ENCODE measurements at regions not wholly inside any gene's neighbourhood (a gene's known extent, or its start where the extent isn't known, plus 50 kb on each side); places are given as distances from the start of the nearest gene placed in this dataset.

GRCh38 chr20:7585126-7585679, 355.1 kb downstream of the HAO1 start:
- Mint-ChIP-seq H3K27me3 (no peaks in the 10 kb centered on the region), H3K27ac (no peak overlapping the region), H3K4me3 (no peak overlapping the region), H3K36me3 (no peaks in the 10 kb centered on the region), H3K4me1 (no peaks in the 10 kb centered on the region), H3K9me3 (peaks cover 3 to 9% (median 5%) of the 10 kb centered on the region in 5 donors)
- ChIA-PET CTCF (no interaction called here), POLR2A (no interaction called here)
- Histone ChIP-seq H3K4me1 (ENCODE audit: insufficient read depth, low read length) (no peaks in the 10 kb centered on the region), H3K27me3 (ENCODE audit: insufficient read depth, low read length, poor library complexity, severe bottlenecking) (no peaks in the 10 kb centered on the region), H3K9me3 (ENCODE audit: low read length) (no peaks in the 10 kb centered on the region), H3K27ac (ENCODE audit: low read depth, low read length) (no peak overlapping the region), H3K36me3 (ENCODE audit: insufficient read depth, low read length) (no peaks in the 10 kb centered on the region), H3K4me3 (ENCODE audit: low read length) (no peak overlapping the region)
- no peak for DNase-seq

GRCh38 chr20:7586481-7586880, 353.8 kb downstream of the HAO1 start:
- ChIA-PET CTCF (no interaction called here), POLR2A (no interaction called here)
- no peaks in the 10 kb centered on the region for H3K4me1 ChIP-seq (ENCODE audit: insufficient read depth, low read length)
- no peaks in the 10 kb centered on the region for H3K27me3 ChIP-seq (ENCODE audit: insufficient read depth, low read length, poor library complexity, severe bottlenecking)
- peaks cover 2 to 10% (median 4%) of the 10 kb centered on the region in 5 donors for H3K9me3 Mint-ChIP-seq
- H3K27me3 Mint-ChIP-seq: no peaks in the 10 kb centered on the region
- no peaks in the 10 kb centered on the region for H3K36me3 Mint-ChIP-seq
- no peak overlapping the region for H3K4me3 ChIP-seq (ENCODE audit: low read length)
- no peaks in the 10 kb centered on the region for H3K9me3 ChIP-seq (ENCODE audit: low read length)
- H3K4me1 Mint-ChIP-seq: no peaks in the 10 kb centered on the region
- H3K36me3 ChIP-seq (ENCODE audit: insufficient read depth, low read length): no peaks in the 10 kb centered on the region
- DNase-seq: no peak
- no peak overlapping the region for H3K27ac Mint-ChIP-seq
- H3K4me3 Mint-ChIP-seq: no peak overlapping the region
- no peak overlapping the region for H3K27ac ChIP-seq (ENCODE audit: low read depth, low read length)

GRCh38 chr20:7589164-7589563, 351.1 kb downstream of the HAO1 start:
- Histone ChIP-seq H3K9me3 (ENCODE audit: low read length) (no peaks in the 10 kb centered on the region), H3K4me3 (ENCODE audit: low read length) (no peak overlapping the region), H3K4me1 (ENCODE audit: insufficient read depth, low read length) (no peaks in the 10 kb centered on the region), H3K36me3 (ENCODE audit: insufficient read depth, low read length) (no peaks in the 10 kb centered on the region), H3K27me3 (ENCODE audit: insufficient read depth, low read length, poor library complexity, severe bottlenecking) (no peaks in the 10 kb centered on the region), H3K27ac (ENCODE audit: low read depth, low read length) (no peak overlapping the region)
- ChIA-PET POLR2A (no interaction called here), CTCF (no interaction called here)
- H3K9me3 Mint-ChIP-seq: peaks cover 2 to 14% (median 3%) of the 10 kb centered on the region in 5 donors
- H3K36me3 Mint-ChIP-seq: no peaks in the 10 kb centered on the region
- H3K4me1 Mint-ChIP-seq: no peaks in the 10 kb centered on the region
- H3K4me3 Mint-ChIP-seq: no peak overlapping the region
- no peaks in the 10 kb centered on the region for H3K27me3 Mint-ChIP-seq
- H3K27ac Mint-ChIP-seq: no peak overlapping the region
- DNase-seq: no peak

- H3K9me3 Mint-ChIP-seq: peaks cover 2 to 14% (median 8%) of the 10 kb centered on the region in 5 donors
- Histone ChIP-seq H3K4me1 (ENCODE audit: insufficient read depth, low read length) (no peaks in the 10 kb centered on the region), H3K27me3 (ENCODE audit: insufficient read depth, low read length, poor library complexity, severe bottlenecking) (no peaks in the 10 kb centered on the region), H3K9me3 (ENCODE audit: low read length) (no peaks in the 10 kb centered on the region), H3K27ac (ENCODE audit: low read depth, low read length) (no peak overlapping the region), H3K36me3 (ENCODE audit: insufficient read depth, low read length) (no peaks in the 10 kb centered on the region), H3K4me3 (ENCODE audit: low read length) (no peak overlapping the region)
- H3K4me1 Mint-ChIP-seq: no peaks in the 10 kb centered on the region
- no peak overlapping the region for H3K27ac Mint-ChIP-seq
- CTCF ChIA-PET: no interaction called here
- H3K27me3 Mint-ChIP-seq: no peaks in the 10 kb centered on the region
- H3K4me3 Mint-ChIP-seq: no peak overlapping the region
- no peaks in the 10 kb centered on the region for H3K36me3 Mint-ChIP-seq
- DNase-seq: no peak
- POLR2A ChIA-PET: no interaction called here
These were observed 343.7 kb downstream of the HAO1 start for GRCh38 chr20:7596541-7596940.

- CTCF ChIA-PET: no interaction called here
- H3K4me1 ChIP-seq (ENCODE audit: insufficient read depth, low read length): no peaks in the 10 kb centered on the region
- H3K36me3 Mint-ChIP-seq: no peaks in the 10 kb centered on the region
These were observed 338.8 kb downstream of the HAO1 start for GRCh38 chr20:7601431-7601830.

GRCh38 chr20:7606941-7607340, 333.3 kb downstream of the HAO1 start:
- Histone ChIP-seq H3K27ac (ENCODE audit: low read depth, low read length) (no peak overlapping the region), H3K36me3 (ENCODE audit: insufficient read depth, low read length) (no peaks in the 10 kb centered on the region), H3K9me3 (ENCODE audit: low read length) (no peaks in the 10 kb centered on the region), H3K27me3 (ENCODE audit: insufficient read depth, low read length, poor library complexity, severe bottlenecking) (no peaks in the 10 kb centered on the region), H3K4me1 (ENCODE audit: insufficient read depth, low read length) (no peaks in the 10 kb centered on the region), H3K4me3 (ENCODE audit: low read length) (no peak overlapping the region)
- Mint-ChIP-seq H3K27me3 (no peaks in the 10 kb centered on the region), H3K36me3 (no peaks in the 10 kb centered on the region), H3K4me3 (no peak overlapping the region), H3K27ac (no peak overlapping the region), H3K4me1 (no peaks in the 10 kb centered on the region), H3K9me3 (peaks cover 2 to 23% (median 4%) of the 10 kb centered on the region in 5 donors)
- DNase-seq: no peak
- POLR2A ChIA-PET: no interaction called here
- CTCF ChIA-PET: no interaction called here

More at GRCh38 chr20:7601431-7601830, 338.8 kb downstream of the HAO1 start:
- POLR2A ChIA-PET: no interaction called here
- Histone ChIP-seq H3K27ac (ENCODE audit: low read depth, low read length) (no peak overlapping the region), H3K9me3 (ENCODE audit: low read length) (no peaks in the 10 kb centered on the region), H3K4me3 (ENCODE audit: low read length) (no peak overlapping the region), H3K27me3 (ENCODE audit: insufficient read depth, low read length, poor library complexity, severe bottlenecking) (no peaks in the 10 kb centered on the region), H3K36me3 (ENCODE audit: insufficient read depth, low read length) (no peaks in the 10 kb centered on the region)
- no peak for DNase-seq
- Mint-ChIP-seq H3K4me1 (no peaks in the 10 kb centered on the region), H3K27me3 (no peaks in the 10 kb centered on the region), H3K4me3 (no peak overlapping the region), H3K27ac (no peak overlapping the region), H3K9me3 (peaks cover 2 to 19% (median 11%) of the 10 kb centered on the region in 5 donors)

GRCh38 chr20:7608250-7608649, 332.0 kb downstream of the HAO1 start:
- H3K36me3 Mint-ChIP-seq: no peaks in the 10 kb centered on the region
- H3K4me3 Mint-ChIP-seq: no peak overlapping the region
- peaks cover 2 to 23% (median 4%) of the 10 kb centered on the region in 5 donors for H3K9me3 Mint-ChIP-seq
- no peaks in the 10 kb centered on the region for H3K27me3 ChIP-seq (ENCODE audit: insufficient read depth, low read length, poor library complexity, severe bottlenecking)
- H3K27ac Mint-ChIP-seq: no peak overlapping the region
- no peaks in the 10 kb centered on the region for H3K9me3 ChIP-seq (ENCODE audit: low read length)
- no peaks in the 10 kb centered on the region for H3K4me1 ChIP-seq (ENCODE audit: insufficient read depth, low read length)
- H3K27ac ChIP-seq (ENCODE audit: low read depth, low read length): no peak overlapping the region
- H3K27me3 Mint-ChIP-seq: no peaks in the 10 kb centered on the region
- H3K4me3 ChIP-seq (ENCODE audit: low read length): no peak overlapping the region
- POLR2A ChIA-PET: no interaction called here
- no peaks in the 10 kb centered on the region for H3K36me3 ChIP-seq (ENCODE audit: insufficient read depth, low read length)
- no peaks in the 10 kb centered on the region for H3K4me1 Mint-ChIP-seq
- no peak for DNase-seq
- CTCF ChIA-PET: no interaction called here

GRCh38 chr20:7609251-7609650, 331.0 kb downstream of the HAO1 start:
- Mint-ChIP-seq H3K4me1 (no peaks in the 10 kb centered on the region), H3K27ac (no peak overlapping the region), H3K4me3 (no peak overlapping the region), H3K27me3 (no peaks in the 10 kb centered on the region), H3K9me3 (peaks cover 0 to 19% (median 4%) of the 10 kb centered on the region in 5 donors), H3K36me3 (no peaks in the 10 kb centered on the region)
- ChIA-PET POLR2A (no interaction called here), CTCF (no interaction called here)
- Histone ChIP-seq H3K27ac (ENCODE audit: low read depth, low read length) (no peak overlapping the region), H3K36me3 (ENCODE audit: insufficient read depth, low read length) (no peaks in the 10 kb centered on the region), H3K4me1 (ENCODE audit: insufficient read depth, low read length) (no peaks in the 10 kb centered on the region), H3K27me3 (ENCODE audit: insufficient read depth, low read length, poor library complexity, severe bottlenecking) (no peaks in the 10 kb centered on the region), H3K4me3 (ENCODE audit: low read length) (no peak overlapping the region), H3K9me3 (ENCODE audit: low read length) (no peaks in the 10 kb centered on the region)
- no peak for DNase-seq

GRCh38 chr20:7610681-7611080, 329.6 kb downstream of the HAO1 start:
- ChIA-PET POLR2A (no interaction called here), CTCF (no interaction called here)
- peaks cover 0 to 21% (median 4%) of the 10 kb centered on the region in 5 donors for H3K9me3 Mint-ChIP-seq
- Histone ChIP-seq H3K27ac (ENCODE audit: low read depth, low read length) (no peak overlapping the region), H3K27me3 (ENCODE audit: insufficient read depth, low read length, poor library complexity, severe bottlenecking) (no peaks in the 10 kb centered on the region), H3K36me3 (ENCODE audit: insufficient read depth, low read length) (no peaks in the 10 kb centered on the region), H3K9me3 (ENCODE audit: low read length) (no peaks in the 10 kb centered on the region), H3K4me3 (ENCODE audit: low read length) (no peak overlapping the region), H3K4me1 (ENCODE audit: insufficient read depth, low read length) (no peaks in the 10 kb centered on the region)
- no peaks in the 10 kb centered on the region for H3K36me3 Mint-ChIP-seq
- no peak for DNase-seq
- H3K4me1 Mint-ChIP-seq: no peaks in the 10 kb centered on the region
- no peaks in the 10 kb centered on the region for H3K27me3 Mint-ChIP-seq
- H3K4me3 Mint-ChIP-seq: no peak overlapping the region
- no peak overlapping the region for H3K27ac Mint-ChIP-seq
